ENCODE measurements at regions not wholly inside any gene's neighbourhood (a gene's known extent, or its start where the extent isn't known, plus 50 kb on each side); places are given as distances from the start of the nearest gene placed in this dataset.

- H3K4me3 ChIP-seq = no peak overlapping the region
- no peaks in the 10 kb centered on the region for H3K4me1 ChIP-seq
- H4K20me1 ChIP-seq = no peaks in the 10 kb centered on the region
- H3K9ac ChIP-seq = no peak overlapping the region
- H3K27me3 ChIP-seq = no peaks in the 10 kb centered on the region
- H3K36me3 ChIP-seq = no peaks in the 10 kb centered on the region
- H3K27ac ChIP-seq = no peak overlapping the region
- no peak overlapping the region for H3K4me2 ChIP-seq
- no peaks in the 10 kb centered on the region for H3K9me3 ChIP-seq (replicated peaks in 1 of 11)
- no peak for TF ChIP-seq Cebpa-rat (IDR thresholded peaks at IDR 0.05)
Measured at GRCh38 chr2:122266636-122267035, 511.2 kb downstream of the TSN start.

DNA sequence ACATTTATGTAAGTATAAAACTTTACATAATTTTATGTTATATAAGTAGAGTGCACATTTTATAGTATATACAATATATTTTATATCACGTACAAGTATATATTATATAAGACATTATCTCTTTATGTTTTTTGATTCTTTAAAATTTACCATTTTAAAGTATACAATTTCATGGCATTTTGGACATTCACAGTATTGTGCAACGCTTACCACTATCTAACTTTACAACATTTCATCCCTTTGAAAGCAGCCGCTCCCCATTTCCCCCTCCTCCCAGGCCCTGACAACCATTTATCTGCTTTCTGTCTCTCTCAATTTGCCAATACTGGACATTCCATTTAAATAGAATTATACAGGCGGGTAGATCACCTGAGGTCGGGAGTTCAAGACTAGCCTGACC lies 512.5 kb downstream of the TSN start:
- no peaks in the 10 kb centered on the region for H4K20me1 ChIP-seq
- no peak overlapping the region for H3K4me2 ChIP-seq
- no peak overlapping the region for H3K4me3 ChIP-seq
- no peaks in the 10 kb centered on the region for H3K27me3 ChIP-seq
- no peak overlapping the region for H3K27ac ChIP-seq
- TF ChIP-seq Cebpa-rat (IDR thresholded peaks at IDR 0.05) = no peak
- no peaks in the 10 kb centered on the region for H3K4me1 ChIP-seq
- no peaks in the 10 kb centered on the region for H3K36me3 ChIP-seq
- no peak overlapping the region for H3K9ac ChIP-seq
- H3K9me3 ChIP-seq (replicated peaks in 1 of 11) = no peaks in the 10 kb centered on the region

DNA sequence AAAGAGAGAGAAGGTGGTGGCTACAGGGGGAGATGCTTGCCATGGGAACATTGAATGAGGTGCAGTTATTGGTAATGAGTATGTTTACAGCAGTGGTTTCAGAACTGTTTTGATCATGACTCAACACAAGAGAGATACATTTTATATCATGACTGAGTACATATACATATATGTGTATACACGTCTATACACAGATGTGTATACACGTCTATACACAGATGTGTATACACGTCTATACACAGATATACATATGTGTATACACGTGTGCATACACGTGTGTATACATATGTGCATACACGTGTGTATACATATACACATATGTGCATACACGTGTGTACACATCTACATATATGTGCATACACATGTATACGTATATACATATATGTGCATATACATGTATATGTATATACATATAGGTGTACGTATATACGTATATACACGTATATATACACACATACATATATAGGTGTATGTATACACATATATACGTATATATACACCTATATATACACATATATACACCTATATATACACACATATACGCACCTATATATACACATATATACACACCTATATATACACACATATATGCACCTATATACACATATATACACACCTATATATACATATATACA lies 518.5 kb downstream of the TSN start:
- Histone ChIP-seq H3K4me3 (no peak overlapping the region), H3K4me2 (no peak overlapping the region)

DNA sequence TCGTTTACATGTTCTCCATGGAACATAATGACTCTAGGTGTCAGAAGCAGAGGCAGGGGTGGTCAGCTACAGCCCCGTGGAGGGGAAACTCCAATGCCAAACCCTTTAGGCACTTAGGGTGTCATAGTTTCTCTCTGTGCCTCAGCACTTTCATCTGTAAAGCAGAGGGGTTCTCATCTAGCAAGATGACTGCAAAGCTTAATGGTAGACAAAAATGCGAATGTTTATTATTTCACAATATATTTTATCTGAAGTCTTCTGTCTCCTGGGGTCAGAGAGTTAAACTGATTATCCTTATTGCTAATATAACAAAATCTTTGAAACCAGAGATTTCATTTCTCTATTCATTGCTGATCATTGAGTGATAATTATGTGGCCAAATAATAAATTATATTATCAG lies 522.5 kb downstream of the TSN start:
- no peak for TF ChIP-seq Cebpa-rat (IDR thresholded peaks at IDR 0.05)
- H3K27ac ChIP-seq = no peak overlapping the region
- H3K4me2 ChIP-seq = no peak overlapping the region
- no peak overlapping the region for H3K4me3 ChIP-seq
- peaks cover 0 to 5% (median 0%) of the 10 kb centered on the region in 11 experiments; a peak in 1 of 22 replicates for H3K9me3 ChIP-seq (replicated peaks in 1 of 11)
- peaks cover 0 to 12% (median 7%) of the 10 kb centered on the region in 10 experiments; a peak in 9 of 20 replicates for H3K4me1 ChIP-seq
- no peaks in the 10 kb centered on the region for H3K27me3 ChIP-seq
- no peaks in the 10 kb centered on the region for H4K20me1 ChIP-seq
- no peak overlapping the region for H3K9ac ChIP-seq
- no peaks in the 10 kb centered on the region for H3K36me3 ChIP-seq

More for the DNA sequence above, 518.5 kb downstream of the TSN start:
- Histone ChIP-seq H3K4me1 (peaks cover 0 to 12% (median 7%) of the 10 kb centered on the region in 10 experiments; a peak in 9 of 20 replicates), H4K20me1 (no peaks in the 10 kb centered on the region), H3K27me3 (no peaks in the 10 kb centered on the region), H3K36me3 (no peaks in the 10 kb centered on the region), H3K9ac (no peak overlapping the region), H3K27ac (no peak overlapping the region), H3K9me3 (replicated peaks in 1 of 11) (no peaks in the 10 kb centered on the region)
- no peak for TF ChIP-seq Cebpa-rat (IDR thresholded peaks at IDR 0.05)

DNA sequence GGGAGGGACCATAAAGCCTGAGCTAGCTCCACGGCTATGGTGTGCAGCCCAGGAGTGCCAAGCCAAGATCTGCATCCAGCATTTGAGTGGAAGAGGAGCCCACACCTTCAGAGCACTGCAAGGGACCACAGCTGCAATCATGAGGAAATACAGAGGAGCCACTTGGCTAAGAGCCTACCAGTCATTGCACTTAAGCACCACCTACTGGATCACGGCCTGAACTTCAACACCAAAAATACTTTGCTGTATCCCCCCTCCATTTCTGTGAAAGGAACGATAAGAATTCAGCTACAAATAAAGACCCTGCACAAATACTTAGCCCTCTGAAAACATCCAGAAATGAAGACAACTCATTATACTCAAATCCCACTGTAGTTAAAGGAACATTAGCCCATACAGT lies 545.3 kb downstream of the TSN start:
- H3K27ac ChIP-seq = no peak overlapping the region
- no peaks in the 10 kb centered on the region for H4K20me1 ChIP-seq
- H3K36me3 ChIP-seq = no peaks in the 10 kb centered on the region
- no peak overlapping the region for H3K4me2 ChIP-seq
- no peak for TF ChIP-seq Cebpa-rat (IDR thresholded peaks at IDR 0.05)
- H3K4me3 ChIP-seq = no peak overlapping the region
- no peaks in the 10 kb centered on the region for H3K27me3 ChIP-seq
- H3K9ac ChIP-seq = no peak overlapping the region
- H3K4me1 ChIP-seq = no peaks in the 10 kb centered on the region
- peaks cover 14 to 35% (median 22%) of the 10 kb centered on the region in 11 experiments for H3K9me3 ChIP-seq (replicated peaks in 1 of 11)

DNA sequence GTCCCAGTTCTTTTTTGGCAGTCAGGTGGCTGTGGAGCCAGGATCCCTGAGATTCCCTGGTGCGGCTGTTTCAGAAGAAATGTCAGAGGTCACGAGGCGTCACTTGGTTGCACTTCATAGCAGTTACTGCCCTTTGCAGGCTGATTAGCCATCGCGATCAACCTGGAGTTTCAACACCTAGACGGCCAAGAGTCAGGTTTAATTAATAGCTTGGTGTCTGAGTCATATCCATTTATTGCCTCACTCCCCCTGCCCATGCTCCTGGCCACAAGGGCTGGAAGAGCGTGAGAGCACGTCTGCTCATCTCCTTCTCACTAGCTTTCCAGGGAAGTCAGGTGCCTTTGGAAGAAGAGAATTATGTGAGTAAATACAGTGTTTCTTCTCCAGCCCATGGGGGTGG lies 552.3 kb downstream of the TSN start:
- no peak for TF ChIP-seq Cebpa-rat (IDR thresholded peaks at IDR 0.05)
- H3K36me3 ChIP-seq = no peaks in the 10 kb centered on the region
- H3K9me3 ChIP-seq (replicated peaks in 1 of 11) = peaks cover 0 to 11% (median 0%) of the 10 kb centered on the region in 11 experiments; a peak in 1 of 22 replicates
- H3K27me3 ChIP-seq = no peaks in the 10 kb centered on the region
- H3K9ac ChIP-seq = no peak overlapping the region
- H4K20me1 ChIP-seq = no peaks in the 10 kb centered on the region
- no peak overlapping the region for H3K4me2 ChIP-seq
- H3K4me1 ChIP-seq = no peaks in the 10 kb centered on the region
- H3K4me3 ChIP-seq = no peak overlapping the region
- no peak overlapping the region for H3K27ac ChIP-seq

DNA sequence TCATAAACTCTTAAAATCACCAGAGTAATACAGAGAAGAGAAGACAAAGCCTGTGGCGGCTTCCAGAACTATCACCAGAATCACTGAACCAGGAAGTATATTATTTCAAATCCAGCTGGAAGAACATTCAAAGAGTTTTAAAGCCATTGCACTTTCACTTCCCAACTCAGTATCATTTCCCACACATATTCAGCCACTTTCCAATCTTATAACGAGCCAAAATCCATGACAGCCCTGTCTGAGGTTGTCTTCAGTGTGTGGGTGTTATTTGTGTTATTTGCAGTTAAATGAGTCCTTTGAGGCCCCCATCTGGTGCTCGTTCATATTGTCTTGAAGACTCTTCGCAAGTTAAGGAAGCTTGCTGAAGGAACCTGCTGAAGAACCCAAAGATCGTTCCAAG lies 559.9 kb downstream of the TSN start:
- Histone ChIP-seq H3K4me2 (no peak overlapping the region), H3K9ac (no peak overlapping the region), H3K27me3 (no peaks in the 10 kb centered on the region), H3K36me3 (no peaks in the 10 kb centered on the region), H3K27ac (no peak overlapping the region), H3K4me1 (no peaks in the 10 kb centered on the region), H3K4me3 (no peak overlapping the region), H4K20me1 (no peaks in the 10 kb centered on the region), H3K9me3 (replicated peaks in 1 of 11) (no peaks in the 10 kb centered on the region)
- no peak for TF ChIP-seq Cebpa-rat (IDR thresholded peaks at IDR 0.05)

DNA sequence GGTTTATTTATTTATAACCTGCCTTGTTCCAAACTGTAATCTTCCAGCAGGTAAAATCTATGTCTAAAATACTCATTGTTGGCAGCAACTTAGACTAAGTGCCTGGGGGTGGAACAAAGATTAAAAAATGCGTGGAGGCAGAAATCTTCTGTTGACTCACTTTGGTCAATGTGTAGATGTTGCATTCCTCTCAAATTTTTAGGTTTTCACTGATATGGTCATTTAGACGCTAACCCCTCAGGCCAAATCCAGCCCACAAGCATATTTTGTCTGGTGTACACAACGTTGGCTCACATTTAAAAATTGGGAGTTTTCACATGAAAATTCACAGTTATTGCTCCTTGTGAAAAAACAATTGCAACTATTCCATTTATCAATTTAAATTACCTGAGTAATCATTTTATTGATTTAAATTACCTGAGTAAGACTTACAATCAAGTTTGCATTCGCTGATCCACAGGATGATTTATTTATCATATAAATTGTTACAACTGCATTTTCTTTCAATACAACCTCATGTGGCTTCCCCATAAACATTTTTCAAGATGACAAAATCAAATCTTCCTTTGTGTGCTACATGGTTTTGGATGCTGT lies 564.2 kb downstream of the TSN start:
- no peak overlapping the region for H3K9ac ChIP-seq
- no peak overlapping the region for H3K27ac ChIP-seq
- no peaks in the 10 kb centered on the region for H3K27me3 ChIP-seq
- peaks cover 0 to 12% (median 0%) of the 10 kb centered on the region in 10 experiments; a peak in 5 of 20 replicates for H3K4me1 ChIP-seq
- H4K20me1 ChIP-seq = no peaks in the 10 kb centered on the region
- TF ChIP-seq Cebpa-rat (IDR thresholded peaks at IDR 0.05) = no peak
- H3K36me3 ChIP-seq = no peaks in the 10 kb centered on the region
- no peak overlapping the region for H3K4me2 ChIP-seq
- H3K4me3 ChIP-seq = no peak overlapping the region
- H3K9me3 ChIP-seq (replicated peaks in 1 of 11) = no peaks in the 10 kb centered on the region

DNA sequence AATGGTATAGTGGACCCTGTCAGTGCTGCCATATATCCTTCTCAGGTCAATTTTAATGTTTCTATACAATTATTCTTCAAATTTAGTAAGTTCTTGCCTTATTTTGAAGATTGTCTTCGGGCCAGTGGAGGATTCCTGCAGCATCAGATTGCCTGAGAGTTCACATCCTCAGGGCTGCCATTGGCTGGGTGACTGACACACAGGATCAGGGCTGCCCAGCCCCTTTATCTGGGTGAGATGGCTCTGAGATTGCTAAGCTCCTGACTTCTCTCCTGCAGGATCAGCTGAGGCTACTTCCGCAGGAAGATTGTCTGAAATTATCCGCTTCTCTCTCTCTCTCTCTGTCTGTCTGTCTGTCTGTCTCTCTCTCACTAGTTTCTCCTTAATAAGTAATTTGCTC lies 567.4 kb downstream of the TSN start:
- no peaks in the 10 kb centered on the region for H3K27me3 ChIP-seq
- H3K4me1 ChIP-seq = peaks cover 0 to 17% (median 0%) of the 10 kb centered on the region in 10 experiments; a peak in 5 of 20 replicates
- H4K20me1 ChIP-seq = no peaks in the 10 kb centered on the region
- H3K9ac ChIP-seq = no peak overlapping the region
- no peaks in the 10 kb centered on the region for H3K36me3 ChIP-seq
- no peak overlapping the region for H3K4me2 ChIP-seq
- H3K9me3 ChIP-seq (replicated peaks in 1 of 11) = no peaks in the 10 kb centered on the region
- TF ChIP-seq Cebpa-rat (IDR thresholded peaks at IDR 0.05) = no peak
- H3K27ac ChIP-seq = no peak overlapping the region
- H3K4me3 ChIP-seq = no peak overlapping the region

DNA sequence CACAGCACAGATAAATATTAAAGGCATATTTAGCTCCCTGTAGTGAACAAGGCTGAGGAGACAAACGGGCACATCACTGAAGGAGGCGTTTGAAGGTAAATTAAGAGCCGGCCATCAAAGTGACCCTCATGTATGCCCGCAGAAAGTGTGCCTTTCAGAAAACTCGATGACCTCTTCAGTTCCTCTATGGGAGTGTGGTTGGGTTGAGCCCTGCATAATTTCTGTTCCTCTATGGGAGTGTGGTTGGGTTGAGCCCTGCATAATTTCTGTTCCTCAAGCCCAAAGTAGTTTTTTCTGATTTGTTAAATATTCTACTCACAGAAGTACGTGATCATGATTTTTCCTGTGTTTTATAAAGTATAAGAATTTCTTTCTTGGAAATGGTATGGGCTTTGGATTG lies 568.5 kb downstream of the TSN start:
- Histone ChIP-seq H3K4me3 (no peak overlapping the region), H3K27me3 (no peaks in the 10 kb centered on the region), H3K36me3 (no peaks in the 10 kb centered on the region), H3K9ac (no peak overlapping the region), H3K9me3 (replicated peaks in 1 of 11) (no peaks in the 10 kb centered on the region), H4K20me1 (no peaks in the 10 kb centered on the region), H3K4me1 (peaks cover 0 to 17% (median 0%) of the 10 kb centered on the region in 10 experiments; a peak in 5 of 20 replicates), H3K27ac (no peak overlapping the region), H3K4me2 (peak overlapping the region in 2 of 11 experiments; percentile 51 to 56; a peak in 3 of 22 replicates)
- TF ChIP-seq Cebpa-rat (IDR thresholded peaks at IDR 0.05) = no peak

Measured in BLaER1 treated with 17β-estradiol and CSF1 and Interleukin-3, amounts not matched to agents 10 nM and 100 nM (cell line).